CD14-positive monocyte (primary cell): ENCODE measurements at regions not wholly inside any gene's neighbourhood (a gene's known extent, or its start where the extent isn't known, plus 50 kb on each side); places are given as distances from the start of the nearest gene placed in this dataset.
"Not testable (repeated sequence)": the region's sequence is repeated elsewhere in the genome, so short reads cannot be mapped to it uniquely, and the experiment has no call there.

Source experiments
- DNase-seq, 3 donors: peaks; one replicate each; pipeline ENCODE4 v3.0.0-alpha.2; 2011 to 2022
- H2AFZ ChIP-seq: 2 replicates; pipeline ENCODE4 v1.6.0; 2012; ENCODE audit warnings: mild to moderate bottlenecking, low read depth, low read length, inconsistent platforms; ENCODE audit not compliant: insufficient read depth, poor library complexity, severe bottlenecking
- H3K27ac ChIP-seq, 2 donors: 1 replicate in 1 of 2; 2 replicates in 1 of 2; pipeline ENCODE4 v1.5.1; 2012 to 2013; ENCODE audit warnings: low read length in 2 of 2, control low read depth in 1 of 2, inconsistent platforms in 1 of 2, low read depth in 1 of 2, mild to moderate bottlenecking in 1 of 2
- H3K27me3 ChIP-seq, 2 donors: one replicate each; pipeline versions ENCODE4 v1.6.0 to v1.6.1; 2011 to 2013; ENCODE audit warnings: low read length in 2 of 2; ENCODE audit not compliant: control insufficient read depth in 2 of 2, insufficient read depth in 2 of 2
- H3K36me3 ChIP-seq, 2 donors: replicated peaks in 1 of 2; 1 replicate in 1 of 2; 2 replicates in 1 of 2; pipeline versions ENCODE4 v1.5.1 to v1.6.1; 2012 to 2013; ENCODE audit warnings: low read length in 2 of 2, control low read depth in 1 of 2, inconsistent platforms in 1 of 2, mild to moderate bottlenecking in 1 of 2; ENCODE audit not compliant: insufficient read depth in 2 of 2, control insufficient read depth in 1 of 2
- H3K4me1 ChIP-seq, 2 donors: 1 replicate in 1 of 2; 2 replicates in 1 of 2; pipeline versions ENCODE4 v1.5.1 to v1.6.1; 2012 to 2013; ENCODE audit warnings: low read length in 2 of 2, control low read depth in 1 of 2, inconsistent platforms in 1 of 2, mild to moderate bottlenecking in 1 of 2, moderate library complexity in 1 of 2; ENCODE audit not compliant: insufficient read depth in 2 of 2, control insufficient read depth in 1 of 2
- H3K4me2 ChIP-seq: replicated peaks from 2 replicates; pipeline ENCODE3; 2012; ENCODE audit warnings: low read length, moderate library complexity, mild to moderate bottlenecking; ENCODE audit not compliant: poor library complexity, severe bottlenecking; ENCODE audit errors: extremely low read depth
- H3K4me3 ChIP-seq, 3 experiments: fragments of 200-600 bp in 1 of 3; sonication (generic) in 1 of 3; replicated peaks in 1 of 3; 1 replicate in 2 of 3; 2 replicates in 1 of 3; pipeline ENCODE4 v1.5.1; 2011 to 2013; ENCODE audit warnings: low read length in 3 of 3, mild to moderate bottlenecking in 3 of 3, control low read depth in 2 of 3, low read depth in 2 of 3, inconsistent platforms in 1 of 3, moderate library complexity in 1 of 3
- H3K79me2 ChIP-seq: 2 replicates; pipeline ENCODE4 v1.6.0; 2012; ENCODE audit warnings: mild to moderate bottlenecking, control low read depth, inconsistent platforms, low read length, moderate library complexity; ENCODE audit not compliant: insufficient read depth
- H3K9ac ChIP-seq: 2 replicates; pipeline ENCODE4 v1.6.0; 2017; ENCODE audit warnings: low read length, mild to moderate bottlenecking; ENCODE audit not compliant: insufficient read depth, poor library complexity, severe bottlenecking
- H3K9me3 ChIP-seq, 2 donors: replicated peaks in 1 of 2; 1 replicate in 1 of 2; 2 replicates in 1 of 2; pipeline versions ENCODE4 v1.5.1 to v1.6.1; 2012 to 2013; ENCODE audit warnings: low read length in 2 of 2, control low read depth in 1 of 2; ENCODE audit not compliant: control insufficient read depth in 1 of 2, insufficient read depth in 1 of 2
- H4K20me1 ChIP-seq: 2 replicates; pipeline ENCODE4 v1.6.0; 2012; ENCODE audit warnings: mild to moderate bottlenecking, low read length, control low read depth, moderate library complexity; ENCODE audit not compliant: insufficient read depth
- H3K27ac Mint-ChIP-seq, 7 donors: one replicate each; pipeline ENCODE4 v1.8.0; 2020; ENCODE audit warnings: mild to moderate bottlenecking in 7 of 7, mixed read lengths in 7 of 7, moderate library complexity in 6 of 7, inconsistent platforms in 2 of 7
- H3K27me3 Mint-ChIP-seq, 3 donors: one replicate each; pipeline ENCODE4 v1.8.0; 2021 to 2022; ENCODE audit warnings: low read depth in 3 of 3, mild to moderate bottlenecking in 3 of 3, mixed read lengths in 3 of 3, moderate library complexity in 3 of 3, inconsistent platforms in 1 of 3
- H3K36me3 Mint-ChIP-seq, 2 donors: one replicate each; pipeline ENCODE4 v1.8.0; 2020; ENCODE audit warnings: mixed read lengths in 2 of 2, inconsistent platforms in 1 of 2, mild to moderate bottlenecking in 1 of 2
- H3K4me1 Mint-ChIP-seq: one replicate; pipeline ENCODE4 v1.8.0; 2020; ENCODE audit warnings: mild to moderate bottlenecking, mixed read lengths
- H3K4me3 Mint-ChIP-seq, 2 donors: one replicate each; pipeline ENCODE4 v1.8.0; 2020; ENCODE audit warnings: mild to moderate bottlenecking in 2 of 2, mixed read lengths in 2 of 2, moderate library complexity in 1 of 2
- H3K9me3 Mint-ChIP-seq, 7 donors: one replicate each; pipeline ENCODE4 v1.8.0; 2020 to 2022; ENCODE audit warnings: mixed read lengths in 7 of 7, mild to moderate bottlenecking in 6 of 7, moderate library complexity in 6 of 7, inconsistent platforms in 2 of 7
- WGBS: methylation state at CpG from one replicate; pipeline ENCODE4 v1.1.5; 2013; ENCODE audit warnings: missing lambda C conversion rate; ENCODE audit not compliant: insufficient coverage; 5-methylcytosine and 5-hydroxymethylcytosine counted together
- intact Hi-C, 2 donors: fragments of 100-400 bp; cut with micrococcal nuclease; formaldehyde crosslinking; loops; one replicate each; pipeline versions ENCODE4 v1.15.0 to v1.15.1; 2023
- TF ChIP-seq, protein P1 (sequence below): fragments of 200-600 bp; IDR thresholded peaks from one replicate; pipeline ENCODE4 v1.8.0; 2022; ENCODE audit warnings: antibody characterized with exemption, mild to moderate bottlenecking

DNA sequence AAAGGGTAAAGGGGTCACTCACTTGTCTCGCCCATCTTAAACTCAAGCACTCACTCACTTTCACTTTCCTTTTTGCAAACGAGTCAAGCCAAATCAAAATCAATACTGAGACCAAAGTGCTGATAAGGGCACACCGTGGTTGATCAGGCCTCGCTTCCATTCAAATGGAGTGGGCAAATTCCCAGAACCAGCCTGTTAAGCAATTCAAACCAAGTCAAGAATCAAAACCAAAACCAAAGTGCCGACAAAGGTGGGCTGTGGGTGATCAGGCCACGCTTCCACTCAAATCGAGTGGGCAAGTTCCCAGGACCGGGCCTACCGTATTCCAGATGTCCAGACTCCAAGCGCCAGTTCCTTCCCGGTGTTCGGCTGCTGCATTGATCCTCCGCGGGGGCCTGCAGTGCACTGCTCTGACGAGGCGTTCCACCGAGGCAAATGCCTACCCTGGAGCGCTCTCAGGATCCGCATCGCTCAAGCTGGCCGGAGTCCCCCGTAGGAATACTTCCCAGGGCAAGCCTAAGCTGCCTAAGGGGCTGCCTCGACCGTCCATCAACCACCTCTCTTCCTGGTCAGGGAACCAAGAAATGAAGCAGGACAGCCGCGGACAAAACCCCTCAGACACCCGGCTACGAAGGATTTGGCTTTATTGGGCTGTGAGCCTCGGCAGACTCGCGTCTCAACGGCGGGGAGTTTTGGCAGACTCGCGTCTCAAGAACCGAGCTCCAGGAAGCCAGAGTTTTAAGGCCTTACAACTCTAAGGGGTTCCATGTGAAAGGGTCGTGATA, 89.9 kb upstream of the SLC1A4 start:
- H3K36me3 ChIP-seq = no peaks in the 10 kb centered on the region
- H3K27ac Mint-ChIP-seq = peak overlapping the region; percentile 71 to 91 (median 88)
- peaks cover 24% of the 10 kb centered on the region for H3K4me1 Mint-ChIP-seq
- H3K27me3 Mint-ChIP-seq = peaks cover 0 to 3% (median 2%) of the 10 kb centered on the region in 3 donors
- no peaks in the 10 kb centered on the region for H3K79me2 ChIP-seq
- peak overlapping the region; percentile 65 for H2AFZ ChIP-seq
- H3K4me3 Mint-ChIP-seq = peak overlapping the region in 1 of 2 donors; percentile 35
- peak overlapping the region; percentile 36 to 72 for H3K27ac ChIP-seq
- peaks cover 0 to 7% (median 2%) of the 10 kb centered on the region in 7 donors for H3K9me3 Mint-ChIP-seq
- WGBS = 89% methylated on average over 33 of the region's 37 CpGs
- DNase-seq = peak in 1 of 3 donors; percentile 13
- no peaks in the 10 kb centered on the region for H3K27me3 ChIP-seq
- intact Hi-C loops = no loop called here
- no peaks in the 10 kb centered on the region for H3K36me3 Mint-ChIP-seq
- peak overlapping the region in 1 of 3 experiments; percentile 43 for H3K4me3 ChIP-seq
- peak overlapping the region; percentile 30 for H3K9ac ChIP-seq
- H4K20me1 ChIP-seq = no peaks in the 10 kb centered on the region
- H3K9me3 ChIP-seq = no peaks in the 10 kb centered on the region
- peaks cover 23% of the 10 kb centered on the region in 2 donors for H3K4me1 ChIP-seq
- TF ChIP-seq, protein P1, sequence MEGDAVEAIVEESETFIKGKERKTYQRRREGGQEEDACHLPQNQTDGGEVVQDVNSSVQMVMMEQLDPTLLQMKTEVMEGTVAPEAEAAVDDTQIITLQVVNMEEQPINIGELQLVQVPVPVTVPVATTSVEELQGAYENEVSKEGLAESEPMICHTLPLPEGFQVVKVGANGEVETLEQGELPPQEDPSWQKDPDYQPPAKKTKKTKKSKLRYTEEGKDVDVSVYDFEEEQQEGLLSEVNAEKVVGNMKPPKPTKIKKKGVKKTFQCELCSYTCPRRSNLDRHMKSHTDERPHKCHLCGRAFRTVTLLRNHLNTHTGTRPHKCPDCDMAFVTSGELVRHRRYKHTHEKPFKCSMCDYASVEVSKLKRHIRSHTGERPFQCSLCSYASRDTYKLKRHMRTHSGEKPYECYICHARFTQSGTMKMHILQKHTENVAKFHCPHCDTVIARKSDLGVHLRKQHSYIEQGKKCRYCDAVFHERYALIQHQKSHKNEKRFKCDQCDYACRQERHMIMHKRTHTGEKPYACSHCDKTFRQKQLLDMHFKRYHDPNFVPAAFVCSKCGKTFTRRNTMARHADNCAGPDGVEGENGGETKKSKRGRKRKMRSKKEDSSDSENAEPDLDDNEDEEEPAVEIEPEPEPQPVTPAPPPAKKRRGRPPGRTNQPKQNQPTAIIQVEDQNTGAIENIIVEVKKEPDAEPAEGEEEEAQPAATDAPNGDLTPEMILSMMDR = no peak
- no peak overlapping the region for H3K4me2 ChIP-seq

DNA sequence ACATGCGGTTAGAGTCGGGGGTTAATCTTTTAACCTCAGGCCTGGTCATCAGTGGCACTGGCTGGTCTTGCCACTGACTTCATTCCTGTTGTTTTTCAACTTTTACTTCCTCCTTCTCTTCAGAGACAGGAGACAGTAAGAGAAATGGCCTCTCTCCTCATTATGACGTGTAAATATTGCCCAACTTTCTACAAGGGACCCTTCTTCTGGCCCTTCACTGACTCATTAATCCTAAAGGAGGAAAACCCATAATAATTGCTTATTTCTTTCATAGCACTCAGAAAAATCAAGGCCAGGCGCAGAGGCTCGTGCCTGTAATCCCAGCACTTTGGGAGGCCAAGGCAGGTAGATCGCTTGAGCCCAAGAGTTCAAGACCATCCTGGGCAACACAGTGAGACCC, 89.3 kb upstream of the SLC1A4 start:
- H3K36me3 Mint-ChIP-seq, intact Hi-C loops, H3K9ac ChIP-seq, H3K9me3 ChIP-seq, H3K36me3 ChIP-seq, H3K9me3 Mint-ChIP-seq, H3K27me3 ChIP-seq, H3K4me2 ChIP-seq, H3K27me3 Mint-ChIP-seq, H3K4me3 ChIP-seq, H3K79me2 ChIP-seq, H4K20me1 ChIP-seq: not testable (repeated sequence)
- Histone ChIP-seq H2AFZ (peak overlapping the region; percentile 65), H3K4me1 (peaks cover 29% of the 10 kb centered on the region in 2 donors), H3K27ac (peak overlapping the region; percentile 36 to 72)
- Mint-ChIP-seq H3K4me1 (peaks cover 30% of the 10 kb centered on the region), H3K4me3 (peak overlapping the region in 1 of 2 donors; percentile 4), H3K27ac (peak overlapping the region; percentile 71 to 91 (median 88))
- DNase-seq = peak; percentile 70 to 87 (median 82)
- WGBS = no CpG with 5 or more reads among the region's 6 CpGs
